EH (cell line): ENCODE measurements at regions not wholly inside any gene's neighbourhood (a gene's known extent, or its start where the extent isn't known, plus 50 kb on each side); places are given as distances from the start of the nearest gene placed in this dataset.

Experiments
- DNase-seq: peaks from one replicate; pipeline ENCODE4 v3.0.0-alpha.2; 2015; ENCODE audit warnings: low read depth

DNA sequence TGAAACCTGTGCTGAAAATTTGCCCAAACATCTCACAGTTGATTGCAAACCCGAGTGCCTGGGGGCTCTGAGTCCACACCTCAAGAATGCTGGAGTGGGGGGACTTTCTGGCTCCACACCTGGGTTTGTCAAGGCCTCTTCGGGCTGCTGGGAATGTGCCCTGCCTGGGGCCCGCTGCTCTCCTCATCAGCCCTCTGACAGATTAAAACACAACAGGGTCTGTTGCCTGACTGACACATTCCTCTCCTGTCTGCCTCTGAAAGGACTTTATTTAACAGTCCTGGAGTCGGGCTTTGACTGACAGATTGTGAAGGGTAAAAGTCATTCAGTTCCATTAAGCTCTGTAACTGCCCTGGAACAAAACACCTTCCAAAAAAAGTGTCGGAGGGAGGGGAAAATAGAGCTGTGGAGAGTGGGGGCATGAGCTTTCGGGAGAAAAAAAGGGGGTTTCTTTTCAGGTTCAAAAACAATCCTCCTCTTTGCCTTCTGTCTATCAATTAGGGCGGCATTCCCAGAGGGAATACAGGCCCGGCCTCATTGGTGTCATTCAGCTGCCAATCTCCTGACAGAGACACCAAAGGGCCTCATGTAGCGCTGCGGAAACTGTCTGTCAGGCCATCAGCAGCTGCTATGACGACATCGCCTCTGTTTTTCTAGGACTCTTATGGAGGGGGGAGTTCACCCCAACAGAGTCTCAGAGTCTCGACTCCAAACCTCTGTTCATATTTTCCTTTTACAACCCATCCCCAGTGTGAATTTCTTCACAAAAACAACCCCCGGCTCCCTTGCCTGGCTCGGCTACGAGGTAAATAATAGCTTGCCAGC lies 398.8 kb upstream of the NFE2L3 start:
- no peak for DNase-seq

DNA sequence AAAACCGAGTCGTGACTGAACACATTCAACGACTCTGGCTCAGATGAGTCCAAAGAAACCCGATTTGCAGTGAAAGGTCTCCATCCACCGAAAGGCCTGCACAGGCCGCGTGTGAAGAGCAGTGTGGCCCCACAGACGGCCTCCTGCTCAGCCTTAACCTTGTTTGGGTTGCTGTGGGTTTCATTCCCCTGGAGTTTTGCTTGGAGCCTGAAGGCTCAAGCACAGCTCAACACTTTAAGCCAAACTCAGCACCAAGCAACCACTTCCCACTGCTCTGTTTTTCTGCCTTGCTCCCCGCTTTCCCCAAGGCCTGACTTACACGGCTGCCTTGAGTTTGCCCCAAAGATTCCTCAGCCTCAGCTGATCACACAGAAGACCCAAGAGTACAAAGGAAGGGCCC lies 398.2 kb upstream of the NFE2L3 start:
- no peak for DNase-seq

DNA sequence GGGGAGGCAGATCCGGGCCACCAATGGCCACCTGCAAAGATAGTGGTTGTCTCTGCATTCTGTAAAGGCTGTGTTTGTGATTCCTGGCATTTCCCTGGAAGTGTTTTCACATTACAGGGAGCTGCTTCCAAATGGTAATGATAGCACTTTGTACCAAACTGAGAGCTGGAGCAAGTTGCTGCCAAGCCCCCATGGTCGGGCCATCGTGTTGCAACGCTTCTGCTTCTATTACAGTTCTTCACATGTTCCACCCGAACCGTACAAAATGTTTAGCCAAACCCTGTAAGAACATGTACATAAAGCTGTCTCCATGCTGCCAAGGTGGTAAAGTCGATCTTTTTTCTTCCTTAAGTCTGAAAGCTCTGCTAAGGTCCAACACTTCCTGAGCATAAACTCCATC lies 397.7 kb upstream of the NFE2L3 start:
- DNase-seq, result no peak

DNA sequence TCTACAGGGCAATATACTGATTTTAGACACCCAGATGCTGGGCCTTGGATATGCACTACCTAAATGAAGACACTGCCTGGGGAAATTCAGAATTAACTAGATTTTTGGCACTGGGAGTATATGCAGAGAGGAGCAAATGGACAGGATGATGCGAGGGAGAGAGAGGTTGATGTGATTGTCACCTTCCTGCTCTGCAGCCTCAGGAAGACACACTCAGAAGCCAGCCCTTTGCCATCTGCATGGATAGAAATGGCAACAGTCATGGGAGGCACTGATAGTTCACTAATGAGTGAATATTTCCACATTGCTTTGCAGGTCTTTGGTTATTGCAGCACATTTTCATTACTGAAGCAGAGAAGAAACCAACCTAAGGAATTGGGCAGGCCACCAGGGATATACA lies 397.2 kb upstream of the NFE2L3 start:
- DNase-seq, result no peak

DNA sequence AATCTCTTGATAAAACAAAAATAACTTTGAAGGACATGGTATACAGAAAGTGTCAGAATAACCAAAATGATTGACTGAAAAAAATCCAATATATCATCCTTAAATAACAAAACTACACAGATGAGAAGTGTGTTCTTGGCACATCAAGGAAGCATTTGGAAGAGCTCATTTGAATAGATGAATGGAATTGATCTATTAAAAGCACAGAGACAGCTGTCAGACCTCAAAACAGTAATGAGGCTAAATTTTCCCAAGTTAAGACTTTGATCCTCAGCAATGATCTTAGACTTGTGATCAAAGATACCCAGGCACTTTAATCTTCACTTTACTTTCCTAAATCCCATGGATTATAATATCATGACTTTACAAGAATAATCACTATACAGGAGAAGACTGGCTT lies 395.4 kb upstream of the NFE2L3 start:
- no peak for DNase-seq

DNA sequence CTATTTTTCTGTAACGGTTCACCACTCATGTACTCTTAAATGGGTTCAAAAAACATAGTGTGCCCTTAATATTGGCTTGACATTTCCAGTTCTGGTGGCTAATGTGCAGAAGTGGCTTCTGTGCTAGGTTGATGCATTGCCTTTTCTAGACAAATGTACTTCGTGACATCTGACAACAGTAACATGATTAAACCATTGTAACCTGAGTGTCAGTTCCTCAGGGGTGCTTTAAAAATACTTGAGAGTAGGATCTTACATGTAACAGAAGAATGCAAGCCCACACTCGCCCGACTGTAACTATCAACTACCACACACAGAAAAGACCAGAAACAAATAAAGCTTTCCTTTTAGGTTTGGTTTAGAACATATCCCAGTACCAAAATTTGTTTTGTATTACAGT lies 393.4 kb upstream of the NFE2L3 start:
- no peak for DNase-seq

DNA sequence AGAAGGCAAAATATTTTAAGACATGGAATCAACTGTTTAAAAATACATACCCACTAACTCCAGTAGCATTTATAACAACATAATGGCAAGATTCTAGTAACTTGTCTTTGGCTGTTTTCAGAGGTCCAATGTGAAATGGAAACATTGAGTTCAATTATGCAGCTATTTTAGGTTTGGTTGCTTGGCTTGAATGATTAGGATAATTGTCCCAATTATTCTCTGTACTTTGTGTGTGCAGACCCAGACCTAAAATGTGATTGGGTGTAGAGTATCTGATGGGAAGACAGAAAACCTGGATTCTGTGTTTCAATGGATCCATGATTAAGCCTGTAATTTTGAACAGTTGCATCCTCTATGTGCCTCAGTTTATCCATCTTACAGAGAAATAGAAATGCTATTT lies 392.7 kb upstream of the NFE2L3 start:
- DNase-seq, result no peak

DNA sequence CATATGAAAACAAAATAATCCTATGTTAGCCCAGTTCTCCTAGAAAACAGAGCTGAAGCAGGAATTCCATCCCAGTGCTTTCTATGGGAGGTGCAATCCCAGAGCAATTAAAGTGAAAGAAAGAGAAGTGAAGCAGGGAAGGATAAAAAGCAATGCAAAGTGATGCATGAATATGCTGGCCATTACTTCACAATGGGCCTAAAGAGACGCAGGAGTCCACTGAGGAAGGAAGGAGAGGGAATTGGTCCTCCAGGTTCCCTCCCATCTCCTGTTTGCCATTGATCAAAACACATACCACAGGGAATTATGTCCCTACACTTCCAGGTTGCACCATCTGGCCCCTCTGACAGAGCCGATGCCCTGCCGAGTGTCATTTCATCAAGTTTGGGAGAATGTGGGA lies 392.2 kb upstream of the NFE2L3 start:
- DNase-seq, result no peak

DNA sequence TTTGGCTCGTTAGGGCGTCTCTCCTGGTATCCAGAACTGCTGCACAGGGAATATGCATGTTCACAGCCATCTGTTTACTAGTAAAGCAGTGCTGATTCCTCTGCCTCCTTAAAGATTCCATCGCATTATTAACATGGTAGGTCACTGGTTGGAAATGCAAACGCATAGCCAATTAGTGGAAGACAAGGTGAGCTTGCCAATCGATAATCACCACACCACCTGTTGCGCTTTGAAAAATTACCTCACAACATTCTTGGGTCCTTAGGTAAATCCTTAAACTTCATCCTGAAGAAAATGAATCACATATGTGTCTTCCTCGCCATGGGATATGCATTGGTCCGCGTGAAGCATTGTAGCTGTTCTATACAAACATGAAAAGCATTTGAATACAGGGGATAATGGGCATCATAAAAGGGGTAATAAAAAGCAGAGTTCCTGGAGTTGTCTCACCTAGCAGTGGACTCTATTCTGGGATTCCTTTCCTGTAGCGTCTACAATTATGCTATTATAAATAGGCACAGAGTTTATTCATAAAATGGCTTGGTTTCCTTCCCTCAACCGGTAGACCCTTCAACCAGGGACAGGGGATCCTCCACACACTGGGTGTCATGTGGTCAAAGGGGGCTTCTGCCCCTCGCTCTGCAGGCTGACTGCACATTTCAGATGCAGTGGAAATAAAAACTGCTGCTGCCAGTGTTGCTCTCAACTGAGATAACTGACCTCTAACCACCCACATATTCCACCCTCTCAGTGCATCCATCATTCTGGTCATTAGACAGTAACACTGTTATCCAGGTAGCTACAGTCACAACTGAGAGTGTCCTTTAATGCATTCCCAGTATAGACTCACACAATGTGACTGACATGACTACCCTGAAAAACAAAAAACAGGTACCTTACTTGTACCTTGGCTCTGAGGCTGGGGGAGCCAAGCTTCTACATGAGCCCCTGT lies 389.2 kb upstream of the NFE2L3 start:
- DNase-seq, result no peak

DNA sequence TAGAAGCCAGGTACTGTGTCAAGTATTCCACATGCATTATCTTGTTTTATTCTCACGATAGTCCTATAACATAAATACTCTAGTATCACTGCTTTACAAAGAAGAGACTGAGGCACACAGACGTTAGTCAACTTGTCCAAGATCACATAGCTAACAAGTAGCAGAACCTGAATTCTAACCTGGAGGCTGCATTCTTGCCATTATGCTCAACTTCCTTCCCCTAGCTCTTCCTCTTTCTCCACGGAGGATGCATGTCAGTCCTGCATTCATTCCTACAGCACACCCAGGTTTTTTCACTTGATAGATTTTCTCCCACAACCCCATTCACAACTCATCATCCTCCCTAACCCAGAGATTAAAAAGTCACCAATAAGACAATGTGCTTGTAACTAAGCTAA lies 388.5 kb upstream of the NFE2L3 start:
- DNase-seq, result no peak

DNA sequence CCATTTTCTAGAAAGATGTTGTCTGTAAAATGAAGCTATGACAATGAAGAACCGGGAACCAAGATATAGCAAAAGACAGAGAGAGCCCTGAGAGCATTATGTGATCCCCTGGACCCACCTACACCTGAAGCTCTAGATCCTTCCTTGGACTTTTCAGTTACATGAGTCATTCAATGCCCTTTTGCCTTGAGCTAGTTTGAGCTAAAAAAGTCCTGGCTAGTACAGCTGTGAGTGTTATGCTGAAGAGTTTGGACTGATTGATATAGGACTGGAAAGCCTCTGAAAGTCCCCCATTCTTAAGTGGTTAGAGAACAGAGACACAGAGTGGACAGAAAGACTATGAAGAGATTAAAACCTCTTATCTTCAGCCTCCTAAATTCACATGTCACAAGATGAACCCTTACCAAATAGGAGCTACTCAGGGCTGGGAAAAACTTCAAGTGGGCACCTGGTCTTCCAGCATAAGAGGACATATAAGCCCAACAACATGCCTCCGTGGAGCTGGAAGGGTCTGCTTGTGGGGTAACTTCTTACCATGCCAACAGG lies 386.8 kb upstream of the NFE2L3 start:
- DNase-seq, result no peak

DNA sequence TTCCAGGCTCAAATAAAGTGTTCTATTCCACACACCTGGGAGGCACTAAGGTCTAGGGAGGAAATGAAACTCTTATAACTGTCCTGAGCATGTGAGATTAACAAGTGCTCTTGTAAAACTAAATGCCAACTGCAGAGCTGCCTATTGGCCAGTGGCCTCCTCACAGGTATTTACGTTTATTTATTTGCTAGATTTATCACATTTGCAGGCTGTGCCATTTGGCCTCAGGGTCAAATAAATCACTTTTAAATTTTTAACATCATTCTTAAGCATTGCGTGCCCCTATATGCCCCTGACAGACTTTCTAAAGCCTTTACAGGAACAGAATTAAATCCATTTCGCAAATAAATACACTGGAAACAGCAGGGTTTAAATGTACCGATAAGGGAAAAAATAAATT lies 381.8 kb upstream of the NFE2L3 start:
- DNase-seq, result no peak

DNA sequence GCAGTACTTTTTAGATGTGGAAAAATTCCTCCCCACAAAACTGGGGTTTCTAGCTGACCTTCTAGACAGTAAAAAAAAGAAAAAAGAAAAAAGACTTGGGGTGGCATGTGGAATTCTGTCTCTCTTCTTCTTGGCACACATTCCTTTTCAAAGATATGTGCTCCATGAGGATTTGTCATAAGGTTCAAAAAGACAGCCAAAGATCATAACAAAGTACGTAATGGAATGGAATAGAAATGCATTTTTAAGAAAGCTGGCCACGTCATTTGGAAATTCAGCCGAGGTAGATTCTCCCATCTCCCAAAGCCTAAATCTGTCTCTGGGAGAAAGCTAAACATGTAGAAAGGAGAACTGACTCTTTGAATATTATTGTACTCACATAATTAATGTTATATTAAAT lies 381.3 kb upstream of the NFE2L3 start:
- DNase-seq, result no peak

DNA sequence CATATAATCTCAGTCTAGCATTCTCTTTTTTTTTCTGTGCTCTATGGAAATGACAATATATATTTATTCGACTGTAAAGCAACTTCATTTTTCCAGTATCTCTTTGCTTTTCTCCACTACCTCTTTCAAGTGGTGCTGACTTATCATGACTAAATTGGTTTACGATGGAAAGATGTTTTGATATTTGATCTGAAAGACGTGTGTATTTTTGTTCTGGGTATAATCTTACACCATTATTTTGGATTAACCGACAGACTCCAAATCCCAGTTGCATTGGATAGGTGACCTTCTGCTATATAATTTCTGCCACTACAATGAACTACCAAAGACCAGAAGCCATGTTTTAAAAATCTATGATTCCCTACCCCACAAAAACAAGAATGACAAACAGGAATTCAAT lies 380.5 kb upstream of the NFE2L3 start:
- no peak for DNase-seq

DNA sequence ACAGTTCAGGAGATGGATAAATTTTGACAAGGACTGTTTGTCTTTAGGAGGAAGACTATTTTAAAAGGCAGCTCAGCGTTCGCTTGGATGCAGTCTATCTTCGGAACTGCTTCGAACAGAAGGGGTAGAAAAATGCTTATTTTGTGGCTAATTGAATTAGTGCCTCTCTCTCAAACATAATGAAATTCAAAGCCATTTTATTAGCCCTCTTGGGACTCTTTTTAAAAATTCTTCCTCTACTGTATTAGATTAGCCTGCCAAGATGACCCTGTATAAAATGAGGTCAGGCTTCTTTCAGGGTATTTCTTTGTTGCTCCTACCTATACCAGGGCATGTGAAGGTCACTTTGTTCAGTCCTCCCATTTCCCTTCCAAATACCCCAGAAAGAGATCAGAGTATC lies 379.2 kb upstream of the NFE2L3 start:
- no peak for DNase-seq

DNA sequence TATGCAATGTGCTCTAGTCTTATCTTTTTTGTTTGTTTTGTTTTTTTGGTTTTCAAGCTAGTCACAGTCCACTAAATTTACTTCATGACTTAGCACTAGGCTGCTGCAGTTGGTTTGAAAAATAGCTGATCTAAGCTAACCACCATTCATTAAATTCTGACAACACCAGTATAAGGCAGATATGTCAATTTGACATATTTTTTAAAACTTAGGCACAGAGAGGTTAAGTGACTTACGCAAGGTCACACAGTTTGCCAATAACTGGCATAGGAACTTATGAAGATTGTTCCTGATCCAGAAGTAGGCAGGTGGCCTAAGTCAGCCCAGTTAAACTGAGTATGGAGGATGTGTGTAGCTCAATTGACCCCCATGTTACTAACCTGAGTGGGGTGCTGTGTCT lies 377.3 kb upstream of the NFE2L3 start:
- DNase-seq, result no peak

DNA sequence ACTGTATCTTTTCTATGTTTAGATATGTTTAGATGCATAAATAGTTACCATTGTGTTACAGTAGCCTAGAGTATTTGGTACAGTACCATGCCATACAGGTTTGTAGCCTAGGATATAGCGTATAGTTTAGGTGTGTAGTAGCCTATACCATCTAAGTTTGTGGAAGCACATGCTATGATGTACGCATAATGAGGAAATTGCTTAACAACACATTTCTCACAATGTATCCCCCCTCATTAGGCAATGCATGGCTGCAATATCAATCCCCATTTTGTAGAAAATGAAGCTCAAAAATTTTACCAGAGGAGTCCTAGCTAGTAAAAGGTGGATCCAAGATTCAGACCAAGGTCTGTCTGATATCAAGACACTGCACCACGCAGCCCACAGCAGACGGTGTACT lies 376.4 kb upstream of the NFE2L3 start:
- no peak for DNase-seq

DNA sequence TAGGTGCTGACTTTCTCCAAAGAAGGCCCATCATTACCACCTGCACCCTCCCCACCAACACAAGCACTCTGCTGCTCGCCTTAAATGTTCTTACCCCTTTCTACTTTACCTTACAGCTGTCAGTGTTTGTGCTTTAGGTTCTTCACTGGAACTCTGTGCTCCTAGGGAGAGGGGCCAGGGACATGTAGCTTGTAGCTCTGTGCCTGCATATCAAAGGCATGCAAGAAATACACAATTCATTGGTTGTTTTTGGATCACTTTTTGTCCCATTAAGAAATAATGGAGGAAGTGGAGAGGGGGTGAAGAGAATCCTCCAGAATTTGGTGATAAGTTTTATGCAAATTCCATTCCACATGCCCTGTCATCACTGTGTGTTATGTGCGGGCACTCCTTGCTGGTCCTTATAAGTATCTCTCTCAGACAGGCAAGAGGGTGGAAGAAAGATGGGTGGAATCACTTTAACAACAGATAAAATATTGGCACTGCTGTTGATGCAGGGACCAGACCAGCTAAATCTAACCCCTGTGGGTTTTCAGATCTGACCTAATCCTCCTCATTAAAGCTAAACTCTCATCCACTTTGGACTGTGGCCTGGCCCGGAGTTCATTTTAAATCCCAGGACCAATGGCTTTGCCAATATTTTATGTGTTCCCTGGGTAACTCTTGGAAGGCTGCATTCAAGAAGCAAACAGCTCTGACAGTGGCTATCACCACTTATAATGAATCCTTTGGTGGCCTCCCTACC lies 375.8 kb upstream of the NFE2L3 start:
- DNase-seq, result no peak

DNA sequence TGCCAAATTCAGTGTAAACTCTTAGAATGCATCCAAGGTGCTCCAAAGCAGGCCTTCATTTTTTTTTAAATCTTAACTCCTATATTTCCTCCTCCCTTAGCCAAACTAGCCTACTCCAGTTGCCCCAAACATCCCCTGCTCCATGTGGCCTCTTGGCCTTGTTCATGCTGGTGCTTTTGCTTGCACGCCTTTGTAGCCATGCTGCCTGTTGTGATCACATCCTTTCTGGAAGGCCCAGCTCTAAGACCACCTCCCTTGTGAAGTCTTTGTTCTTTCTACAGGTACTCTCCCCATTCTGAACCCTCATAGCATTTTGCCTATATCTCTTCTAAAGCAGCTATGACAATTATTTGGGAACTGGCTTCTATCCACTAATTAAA lies 375.3 kb upstream of the NFE2L3 start:
- no peak for DNase-seq

DNA sequence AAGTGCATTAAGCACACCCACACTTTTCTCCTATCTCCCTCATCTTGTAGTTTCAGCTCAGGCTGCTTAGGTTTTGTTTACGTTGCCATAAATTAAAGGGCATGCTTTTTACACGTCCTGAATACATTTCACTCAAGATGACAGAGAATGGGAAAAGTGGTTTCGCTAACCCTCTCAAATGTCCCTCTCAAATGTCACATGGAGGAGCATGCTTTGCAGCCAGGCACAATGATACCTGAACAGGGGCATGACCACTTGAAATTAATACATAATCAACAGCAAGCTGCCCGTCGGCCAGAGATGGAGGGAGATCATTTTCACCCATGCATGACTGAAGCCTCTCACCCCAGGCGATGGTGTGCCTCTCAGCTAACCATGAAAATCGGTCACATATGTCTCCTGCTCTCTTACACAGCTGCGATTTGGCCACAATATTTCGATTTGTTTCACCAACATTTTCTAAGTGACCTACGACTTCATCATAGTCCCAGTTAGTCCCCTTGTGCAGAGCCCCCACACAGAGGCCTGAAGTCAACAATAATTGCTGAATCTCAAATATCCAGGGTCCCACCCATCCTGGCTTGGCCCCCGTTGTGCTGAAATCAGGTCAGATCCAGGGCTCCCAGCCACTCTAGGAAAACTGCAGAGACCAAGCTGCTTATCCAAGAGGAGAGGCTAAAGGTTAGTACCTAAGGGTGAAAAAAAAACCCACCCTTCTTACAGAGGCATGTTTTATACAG lies 373.9 kb upstream of the NFE2L3 start:
- no peak for DNase-seq

DNA sequence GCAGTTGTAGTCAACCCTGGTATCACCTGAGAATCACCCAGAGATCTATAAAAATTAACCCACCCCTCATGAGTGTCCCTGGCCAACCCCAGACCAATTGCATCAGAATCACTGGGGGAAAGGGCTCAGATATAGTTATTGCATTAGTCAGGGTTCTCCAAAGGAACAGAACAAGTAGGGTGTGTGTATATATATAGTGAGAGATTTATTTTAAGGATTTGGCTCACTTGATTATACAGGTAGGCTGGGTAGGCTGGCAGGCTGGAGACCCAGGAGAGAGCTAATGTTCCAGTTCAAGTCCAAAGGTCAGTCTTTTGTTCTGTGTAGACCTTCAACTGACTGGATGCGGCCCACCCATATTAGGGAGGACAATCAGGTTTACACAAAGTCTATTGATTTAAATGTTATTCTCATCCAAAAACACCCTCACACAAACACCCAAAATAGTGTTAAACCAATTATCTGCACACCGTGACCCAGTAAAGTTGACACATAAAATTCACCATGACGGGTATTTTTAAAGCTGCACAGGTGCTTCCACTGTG lies 372.9 kb upstream of the NFE2L3 start:
- no peak for DNase-seq
